HG03457 (cell line): ENCODE measurements at regions not wholly inside any gene's neighbourhood (a gene's known extent, or its start where the extent isn't known, plus 50 kb on each side); places are given as distances from the start of the nearest gene placed in this dataset.

ENCODE experiments used
- ATAC-seq: cut with Tn5 transposase; IDR thresholded peaks from one replicate; pipeline ENCODE4 v1.9.1; 2021; ENCODE audit warnings: moderate number of reproducible peaks; ENCODE audit not compliant: unreplicated experiment

- no peak for ATAC-seq
Measured at GRCh38 chr3:168604767-168605166, 509.0 kb upstream of the GOLIM4 start.

GRCh38 chr3:168598250-168598649, 502.5 kb upstream of the GOLIM4 start:
- no peak for ATAC-seq

GRCh38 chr3:168596175-168596823, 500.6 kb upstream of the GOLIM4 start:
- no peak for ATAC-seq

DNA sequence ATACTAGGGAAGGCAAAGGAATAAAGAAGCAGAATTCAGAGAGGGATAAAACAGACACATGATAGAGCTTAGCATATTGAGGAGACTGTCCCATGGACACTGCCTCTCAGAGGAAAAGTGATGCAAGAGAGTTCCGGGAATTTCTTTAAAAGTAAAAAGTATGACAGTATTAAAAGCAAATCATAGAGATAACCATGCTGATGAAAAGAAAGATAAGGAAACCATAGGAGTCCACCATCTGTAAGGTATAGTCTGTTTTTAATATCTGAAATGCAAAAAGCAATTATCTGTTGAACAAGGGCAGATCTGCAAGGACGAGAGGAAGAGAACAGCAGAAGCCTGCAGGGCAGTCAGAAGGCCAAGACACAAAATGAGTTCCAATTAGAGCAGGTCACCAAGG, 495.9 kb upstream of the GOLIM4 start:
- ATAC-seq, result no peak

- no peak for ATAC-seq
Measured at GRCh38 chr3:168589376-168589775, 493.7 kb upstream of the GOLIM4 start.

DNA sequence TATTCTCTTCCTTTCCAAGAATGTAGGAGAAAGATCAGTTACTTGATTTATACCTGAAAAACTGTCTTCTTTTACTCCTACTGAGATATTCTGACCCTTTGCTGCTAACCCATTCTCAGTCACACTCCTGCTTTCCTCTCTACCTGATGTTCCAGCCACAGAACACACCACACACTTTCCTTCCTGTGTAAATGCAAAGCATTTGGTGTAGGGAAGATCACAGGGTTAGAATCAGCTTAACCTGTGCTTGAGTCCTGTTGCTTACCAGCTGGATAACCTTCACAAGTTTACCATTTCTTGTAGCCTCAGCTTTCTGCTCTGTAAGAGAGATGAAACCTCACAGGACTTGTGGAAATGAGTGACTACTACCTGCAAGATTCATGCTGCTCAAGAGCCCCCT, 489.8 kb upstream of the GOLIM4 start:
- no peak for ATAC-seq

GRCh38 chr3:168583977-168584376, 488.3 kb upstream of the GOLIM4 start:
- ATAC-seq, result no peak

GRCh38 chr3:168582503-168582902, 486.8 kb upstream of the GOLIM4 start:
- no peak for ATAC-seq

DNA sequence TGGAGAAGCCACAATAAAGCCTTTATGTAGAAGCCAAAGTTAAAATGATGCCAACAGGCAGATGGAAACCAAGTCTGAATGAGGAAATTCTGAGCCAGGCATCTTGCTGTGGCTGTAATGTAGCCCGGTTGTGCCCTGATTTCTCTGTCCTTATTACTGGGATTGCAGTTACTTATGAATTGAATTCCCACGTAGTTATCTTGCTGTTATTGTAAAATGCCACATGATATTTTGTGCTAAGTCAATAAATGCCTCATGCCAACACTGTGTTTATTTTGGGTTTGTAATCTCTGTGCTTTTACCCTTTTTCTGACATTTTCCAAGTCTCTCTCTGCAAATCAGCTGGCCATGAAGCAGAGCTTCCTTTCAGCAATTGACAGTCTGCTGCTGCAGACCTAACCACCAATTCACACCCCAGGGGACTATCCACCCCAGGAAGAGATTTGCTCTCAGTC, 486.1 kb upstream of the GOLIM4 start:
- ATAC-seq, result no peak

- no peak for ATAC-seq
Measured at GRCh38 chr3:168579010-168579409, 483.3 kb upstream of the GOLIM4 start.

DNA sequence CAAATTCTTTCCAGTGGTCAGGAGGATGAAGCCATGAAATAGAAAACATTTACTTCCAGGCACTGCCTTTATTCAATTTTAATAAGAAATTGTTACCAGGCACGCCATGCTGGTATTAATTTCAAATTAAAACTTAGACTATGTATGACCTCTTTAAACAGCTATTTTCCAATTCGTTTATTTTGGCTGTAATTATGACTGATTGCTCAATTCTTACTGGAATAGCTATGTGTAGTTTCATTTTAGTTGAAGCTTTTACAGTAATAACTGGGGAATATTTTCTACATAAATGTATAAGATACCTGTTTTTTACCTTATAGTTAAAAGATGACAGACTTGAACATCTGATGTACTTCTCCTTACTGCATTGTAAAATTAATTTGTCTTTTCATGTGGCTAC, 480.0 kb upstream of the GOLIM4 start:
- no peak for ATAC-seq

- no peak for ATAC-seq
Measured at GRCh38 chr3:168574455-168575158, 478.9 kb upstream of the GOLIM4 start.

DNA sequence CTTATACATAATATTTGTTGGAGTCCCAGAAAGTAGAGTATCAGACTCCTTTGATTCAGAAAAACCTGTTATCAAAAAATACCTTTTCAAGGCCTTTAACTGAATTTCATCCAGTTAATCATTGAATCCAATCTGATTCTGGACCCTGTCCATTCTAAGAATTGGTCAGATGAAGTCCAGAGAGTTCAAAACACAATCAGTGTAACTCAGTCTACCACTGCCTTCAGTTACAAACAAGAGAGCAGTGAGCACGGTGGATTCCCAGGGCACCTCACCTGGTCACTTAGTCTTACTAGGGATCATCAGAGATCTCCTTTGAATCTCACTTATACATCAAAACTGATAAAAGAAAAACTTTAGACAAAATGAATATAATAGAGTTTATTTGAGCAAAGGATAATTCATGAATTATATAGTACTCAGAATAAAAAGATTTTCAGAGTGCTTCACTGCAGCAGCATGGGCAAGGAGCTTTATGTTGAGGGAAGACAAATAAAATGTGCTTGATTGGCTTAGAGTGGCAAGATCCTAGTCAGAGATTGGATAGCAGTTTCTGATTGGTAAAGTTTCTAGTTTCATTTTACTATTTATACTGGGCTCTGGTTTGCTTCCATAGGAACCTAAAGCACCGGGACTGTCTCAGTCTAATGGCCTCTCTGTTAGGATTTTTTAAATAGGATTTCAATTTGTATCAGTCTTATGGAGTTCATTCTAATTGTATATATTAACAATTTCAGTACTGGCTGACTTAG, 474.9 kb upstream of the GOLIM4 start:
- ATAC-seq, result no peak

- no peak for ATAC-seq
Measured at GRCh38 chr3:168558728-168559411, 463.1 kb upstream of the GOLIM4 start.

DNA sequence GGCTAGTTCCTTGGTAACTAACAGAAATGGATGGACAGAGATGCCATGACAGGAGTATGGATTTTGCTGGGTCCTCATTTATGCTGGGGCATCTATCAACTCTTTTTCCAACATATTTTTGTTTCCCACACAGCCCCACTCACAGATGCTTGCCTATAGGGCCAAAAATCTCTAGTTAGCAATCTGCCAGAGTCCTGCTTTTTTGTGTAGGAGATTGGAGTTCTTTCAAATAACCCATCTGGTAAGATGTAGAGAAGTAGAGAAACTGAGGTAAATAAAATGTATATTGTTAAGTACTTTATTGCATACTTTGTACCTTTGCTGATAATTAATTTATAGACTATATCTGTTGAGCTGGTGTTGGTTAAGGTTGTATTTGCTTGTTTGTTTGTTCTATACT, 456.5 kb upstream of the GOLIM4 start:
- ATAC-seq, result no peak

DNA sequence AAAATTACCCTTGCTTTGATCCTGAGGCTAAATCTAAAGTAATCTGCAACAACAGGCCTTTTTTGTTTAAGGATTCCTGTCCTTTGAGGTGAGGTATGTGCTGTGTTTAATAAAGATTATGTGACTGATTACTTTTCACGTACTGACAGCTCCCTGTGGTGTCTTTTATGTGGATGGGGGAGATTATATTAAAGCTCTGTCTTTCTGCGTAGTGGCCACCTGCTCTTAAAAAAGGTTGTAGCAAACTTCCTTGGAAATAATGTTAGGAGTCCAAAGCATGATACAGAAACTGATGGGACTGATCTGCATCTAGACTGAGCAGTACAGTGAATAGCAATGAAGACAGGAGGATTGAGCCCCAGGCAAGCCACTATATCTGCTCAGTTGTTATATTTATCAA, 453.0 kb upstream of the GOLIM4 start:
- ATAC-seq, result no peak

- no peak for ATAC-seq
Measured at GRCh38 chr3:168546707-168547106, 451.0 kb upstream of the GOLIM4 start.

GRCh38 chr3:168545591-168545990, 449.9 kb upstream of the GOLIM4 start:
- no peak for ATAC-seq

DNA sequence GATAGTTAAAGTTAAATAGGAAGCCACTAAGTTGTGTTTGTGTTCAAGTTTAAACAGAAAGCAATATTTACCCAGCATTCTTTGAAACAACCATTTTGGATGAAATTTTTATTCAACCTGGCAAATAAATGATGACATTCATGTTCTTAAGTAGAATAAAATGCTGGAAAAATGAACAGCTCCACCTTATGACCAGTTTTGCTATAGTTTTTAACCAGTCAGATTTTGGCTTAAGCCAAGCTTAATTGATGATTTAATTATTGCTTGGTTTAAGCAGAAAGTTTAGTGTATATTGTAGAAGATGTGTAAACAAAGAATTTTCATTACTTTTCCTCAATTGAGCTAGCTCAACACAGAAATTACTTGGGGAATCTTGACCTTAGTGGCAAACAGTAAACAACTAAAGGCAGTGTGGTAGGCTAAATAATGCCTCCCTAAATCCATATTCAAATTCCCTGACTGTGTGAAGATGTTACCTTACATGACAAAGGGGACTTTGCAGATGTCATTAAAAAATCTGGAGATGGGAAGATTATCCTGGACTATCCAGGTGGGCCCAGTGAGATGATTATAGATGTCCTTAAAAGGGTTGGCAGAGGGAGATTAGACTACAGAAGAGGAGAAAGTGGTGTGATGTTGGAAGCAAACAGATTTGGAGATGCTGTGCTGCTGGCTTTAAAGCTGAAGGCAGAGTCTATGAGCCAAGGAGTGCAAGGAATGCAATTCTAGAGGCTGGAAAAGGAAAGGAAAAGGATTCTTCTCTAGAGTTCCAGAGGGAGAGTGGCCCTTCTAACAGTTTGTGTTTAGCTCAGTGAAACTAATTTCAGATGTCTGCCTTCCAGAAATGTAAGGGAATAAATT, 448.6 kb upstream of the GOLIM4 start:
- ATAC-seq, result no peak

DNA sequence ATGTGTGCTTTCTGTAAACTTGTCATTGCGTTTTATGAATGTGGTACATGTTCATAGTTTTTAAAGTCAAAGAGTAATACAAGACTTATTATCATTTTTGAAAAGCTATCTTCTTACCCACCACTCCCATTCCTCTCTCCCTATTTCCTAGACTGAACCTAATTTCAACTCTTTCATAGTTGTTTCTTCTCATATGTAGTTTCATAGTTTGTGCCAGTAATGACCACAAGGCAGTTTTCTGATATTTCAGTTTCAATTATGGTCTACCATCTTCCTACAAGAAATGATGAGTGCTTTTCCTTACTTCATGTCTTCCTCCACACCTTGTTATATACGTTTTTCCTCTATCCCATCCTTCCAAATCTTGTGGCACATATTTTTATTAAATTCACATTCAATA, 445.0 kb upstream of the GOLIM4 start:
- ATAC-seq, result no peak

- ATAC-seq, result no peak
Measured at GRCh38 chr3:168539909-168540308, 444.2 kb upstream of the GOLIM4 start.
